H1 (cell line): ENCODE measurements at regions not wholly inside any gene's neighbourhood (a gene's known extent, or its start where the extent isn't known, plus 50 kb on each side); places are given as distances from the start of the nearest gene placed in this dataset.

Experiments
- CTCF ChIA-PET: fragments of 300-600 bp; sonication (Branson Sonifier 250); formaldehyde crosslinking; loops from one replicate; lab custom pipeline; 2021; ENCODE audit not compliant: partially characterized antibody; lab: Charles Lee
- POLR2A ChIA-PET: fragments of 300-600 bp; sonication (Branson Sonifier 250); formaldehyde crosslinking; loops from one replicate; lab custom pipeline; 2021; ENCODE audit warnings: inconsistent platforms; ENCODE audit not compliant: partially characterized antibody; lab: Charles Lee
- DNase-seq, 2 experiments: peaks; one replicate each; pipeline versions ENCODE4 v3.0.0 to v3.0.0-alpha.2; 2010 to 2022; ENCODE audit warnings: low spot score in 2 of 2, low read depth in 1 of 2, mixed read lengths in 1 of 2
- FAIRE-seq: peaks from 2 replicates; lab custom pipeline; 2011; peaks lifted over from hg19 to GRCh38; lab: Jason Lieb, UNC
- H2AFZ ChIP-seq: 2 replicates; pipeline ENCODE4 v1.8.1; 2012; ENCODE audit warnings: low read length, inconsistent platforms
- H2AK5ac ChIP-seq: 2 replicates; pipeline ENCODE4 v1.6.1; 2013; ENCODE audit warnings: low read depth, low read length
- H2BK120ac ChIP-seq: replicated peaks from 2 replicates; pipeline ENCODE3; 2013; ENCODE audit warnings: low read depth, low read length, inconsistent platforms
- H2BK12ac ChIP-seq: 2 replicates; pipeline ENCODE4 v1.6.1; 2013; ENCODE audit warnings: low read depth, low read length
- H2BK15ac ChIP-seq: 2 replicates; pipeline ENCODE4 v1.6.1; 2013; ENCODE audit warnings: low read length
- H2BK20ac ChIP-seq: 2 replicates; pipeline ENCODE4 v1.6.1; 2013; ENCODE audit warnings: low read length
- H2BK5ac ChIP-seq: 2 replicates; pipeline ENCODE4 v1.6.1; 2013; ENCODE audit warnings: low read depth, low read length
- H3K14ac ChIP-seq: 2 replicates; pipeline ENCODE4 v1.6.1; 2013; ENCODE audit warnings: inconsistent platforms; ENCODE audit not compliant: insufficient read length
- H3K18ac ChIP-seq: 2 replicates; pipeline ENCODE4 v1.6.1; 2013; ENCODE audit warnings: low read length; ENCODE audit errors: extremely low read depth
- H3K23ac ChIP-seq: 2 replicates; pipeline ENCODE4 v1.6.1; 2013; ENCODE audit warnings: inconsistent platforms; ENCODE audit not compliant: insufficient read length
- H3K23me2 ChIP-seq: 2 replicates; pipeline ENCODE4 v1.6.1; 2013; ENCODE audit warnings: low read depth, low read length
- H3K27ac ChIP-seq: 2 replicates; pipeline ENCODE4 v1.6.1; 2011; ENCODE audit warnings: low read depth, low read length, inconsistent platforms
- H3K27me3 ChIP-seq, 4 experiments: replicated peaks in 1 of 4; 1 replicate in 1 of 4; 2 replicates in 3 of 4; pipeline versions ENCODE4 v1.6.1 to v1.8.1; 2011 to 2013; ENCODE audit warnings: low read length in 3 of 4, mild to moderate bottlenecking in 3 of 4, inconsistent platforms in 2 of 4, mixed read lengths in 2 of 4, moderate library complexity in 1 of 4; ENCODE audit not compliant: control insufficient read depth in 3 of 4, insufficient read depth in 3 of 4; ENCODE audit errors: extremely low read depth in 1 of 4
- H3K36me3 ChIP-seq, 4 experiments: 2 replicates each; pipeline versions ENCODE4 v1.6.1 to v1.8.1; 2011 to 2013; ENCODE audit warnings: mild to moderate bottlenecking in 4 of 4, low read length in 3 of 4, moderate library complexity in 2 of 4, control low read depth in 1 of 4, inconsistent platforms in 1 of 4; ENCODE audit not compliant: insufficient read depth in 4 of 4, control insufficient read depth in 2 of 4
- H3K4ac ChIP-seq: replicated peaks from 2 replicates; pipeline ENCODE3; 2013; ENCODE audit warnings: low read length, low read depth, mixed read lengths, inconsistent platforms; ENCODE audit not compliant: insufficient read length
- H3K4me1 ChIP-seq, 4 experiments: replicated peaks in 1 of 4; 1 replicate in 1 of 4; 2 replicates in 3 of 4; pipeline versions ENCODE4 v1.6.1 to v1.8.1; 2011 to 2013; ENCODE audit warnings: low read length in 3 of 4, inconsistent platforms in 2 of 4, mixed read lengths in 1 of 4; ENCODE audit not compliant: insufficient read depth in 4 of 4, control insufficient read depth in 3 of 4
- H3K4me2 ChIP-seq, 2 experiments: 2 replicates each; pipeline versions ENCODE4 v1.6.1 to v1.8.1; 2011 to 2013; ENCODE audit warnings: low read depth in 2 of 2, low read length in 2 of 2, control low read depth in 1 of 2, inconsistent platforms in 1 of 2, mild to moderate bottlenecking in 1 of 2; ENCODE audit not compliant: insufficient read depth in 1 of 2
- H3K4me3 ChIP-seq, 4 experiments: fragments of 200-600, 300-600 bp in 1 of 4; sonication (generic), shearing (Covaris generic), sonication (Bioruptor Twin) in 1 of 4; 2 replicates each; pipeline versions ENCODE4 v1.5.1 to v1.8.1; 2011 to 2016; ENCODE audit warnings: low read length in 4 of 4, low read depth in 3 of 4, control low read depth in 2 of 4, inconsistent platforms in 2 of 4, mild to moderate bottlenecking in 2 of 4, mixed read lengths in 1 of 4, moderate library complexity in 1 of 4; ENCODE audit not compliant: insufficient read depth in 2 of 4; ENCODE audit errors: extremely low read depth in 1 of 4
- H3K56ac ChIP-seq: replicated peaks from 2 replicates; pipeline ENCODE3; 2013; ENCODE audit warnings: low read depth, mild to moderate bottlenecking, mixed read lengths, low read length, inconsistent platforms; ENCODE audit not compliant: insufficient read length
- H3K79me1 ChIP-seq: 2 replicates; pipeline ENCODE4 v1.6.1; 2013; ENCODE audit warnings: low read depth, low read length, control low read depth
- H3K79me2 ChIP-seq, 2 experiments: 2 replicates each; pipeline versions ENCODE4 v1.6.1 to v1.8.1; 2012 to 2013; ENCODE audit warnings: low read length in 2 of 2, mild to moderate bottlenecking in 2 of 2, inconsistent platforms in 1 of 2; ENCODE audit not compliant: insufficient read depth in 2 of 2, control insufficient read depth in 1 of 2
- H3K9ac ChIP-seq, 4 experiments: replicated peaks in 1 of 4; 1 replicate in 1 of 4; 2 replicates in 3 of 4; pipeline versions ENCODE4 v1.6.1 to v1.8.1; 2011 to 2013; ENCODE audit warnings: low read depth in 3 of 4, low read length in 3 of 4, control low read depth in 2 of 4, mild to moderate bottlenecking in 2 of 4, moderate library complexity in 2 of 4, inconsistent platforms in 1 of 4; ENCODE audit errors: extremely low read depth in 1 of 4
- H3K9me3 ChIP-seq, 2 experiments: 2 replicates each; pipeline versions ENCODE4 v1.6.1 to v1.8.1; 2012 to 2013; ENCODE audit warnings: mild to moderate bottlenecking in 2 of 2, moderate library complexity in 2 of 2, control low read depth in 1 of 2, inconsistent platforms in 1 of 2, low read depth in 1 of 2, low read length in 1 of 2, mixed read lengths in 1 of 2; ENCODE audit not compliant: insufficient read depth in 2 of 2
- H4K20me1 ChIP-seq, 2 experiments: replicated peaks in 1 of 2; 2 replicates each; pipeline versions ENCODE3 to v1.8.1; 2011 to 2013; ENCODE audit warnings: inconsistent platforms in 2 of 2, low read length in 2 of 2, mild to moderate bottlenecking in 1 of 2; ENCODE audit not compliant: insufficient read depth in 2 of 2, control insufficient read depth in 1 of 2
- H4K5ac ChIP-seq: 2 replicates; pipeline ENCODE4 v1.6.1; 2013; ENCODE audit warnings: low read length, low read depth, mixed read lengths, inconsistent platforms; ENCODE audit not compliant: insufficient read length
- H4K8ac ChIP-seq: 2 replicates; pipeline ENCODE4 v1.8.0; 2013; ENCODE audit warnings: mild to moderate bottlenecking, moderate library complexity, low read length, inconsistent platforms; ENCODE audit not compliant: insufficient read depth; ENCODE audit errors: extremely low read depth
- H4K91ac ChIP-seq: replicated peaks from 2 replicates; pipeline ENCODE3; 2013; ENCODE audit warnings: low read length, mixed read lengths, inconsistent platforms; ENCODE audit not compliant: insufficient read length
- MAFK ChIP-seq: IDR thresholded peaks from 2 replicates; pipeline ENCODE4 v1.6.1; 2012; ENCODE audit warnings: low read depth, mild to moderate bottlenecking, improper control_type of control experiment, low read length
- SAP30 ChIP-seq: fragments of 300-600 bp; sonication (generic); IDR thresholded peaks from 2 replicates; pipeline ENCODE4 v1.7.1; 2012; ENCODE audit warnings: low read length, moderate library complexity, mild to moderate bottlenecking, inconsistent platforms; ENCODE audit not compliant: insufficient read depth, insufficient replicate concordance
- WGBS, 2 experiments: shearing (Covaris generic) in 1 of 2; methylation state at CpG; one replicate each; pipeline versions ENCODE4 v1.1.6 to v1.1.7; 2013 to 2015; ENCODE audit warnings: low lambda C conversion rate in 2 of 2, mixed read lengths in 2 of 2, inconsistent platforms in 1 of 2, low coverage in 1 of 2, missing lambda C conversion rate in 1 of 2; ENCODE audit not compliant: insufficient replicate concordance in 2 of 2, insufficient coverage in 1 of 2, insufficient read length in 1 of 2; ENCODE audit errors: extremely low coverage in 1 of 2, missing lambda C conversion rate in 1 of 2; 5-methylcytosine and 5-hydroxymethylcytosine counted together

- H3K79me1 ChIP-seq: no peaks in the 10 kb centered on the region
- no peak overlapping the region for H3K4me3 ChIP-seq
- H3K4me1 ChIP-seq: peaks cover 2 to 9% (median 6%) of the 10 kb centered on the region in 4 experiments; a peak in 5 of 7 replicates
- peak overlapping the region; percentile 58 for H3K4ac ChIP-seq
- peak overlapping the region; percentile 87; the same call in 1 of the 2 replicates for H2AK5ac ChIP-seq
- no peaks in the 10 kb centered on the region for H3K36me3 ChIP-seq
- FAIRE-seq (no peak), DNase-seq (no peak)
- peak overlapping the region; percentile 74; the same call in 1 of the 2 replicates for H2BK5ac ChIP-seq
- no peak overlapping the region for H2AFZ ChIP-seq
- ChIA-PET CTCF (interaction anchor here (0.7 to 0.9 kb wide), 2 partner anchors 11 to 13 kb away, joined by 3 read pairs; no protein-coding TSS in a partner anchor), POLR2A (no interaction called here)
- H2BK120ac ChIP-seq: peak overlapping the region; percentile 3
- H3K18ac ChIP-seq: peak overlapping the region; percentile 22; the same call in 1 of the 2 replicates
- H4K8ac ChIP-seq: no peak overlapping the region
- H3K14ac ChIP-seq: no peak overlapping the region
- H3K27ac ChIP-seq: no peak overlapping the region
- WGBS, 2 experiments: 83% methylated on average over 2 of the region's 2 CpGs; no CpG with 5 or more reads in 1 of the 2 experiments
- H4K5ac ChIP-seq: no peak overlapping the region
- no peaks in the 10 kb centered on the region for H3K23me2 ChIP-seq
- no peaks in the 10 kb centered on the region for H3K9me3 ChIP-seq
- peak overlapping the region; percentile 98 for H2BK20ac ChIP-seq
- H3K9ac ChIP-seq: no peak overlapping the region
- no peaks in the 10 kb centered on the region for H3K79me2 ChIP-seq
- H4K91ac ChIP-seq: peak overlapping the region; percentile 63
- H3K4me2 ChIP-seq: no peak overlapping the region
- peaks cover 0 to 2% (median under 1%) of the 10 kb centered on the region in 4 experiments; a peak in 2 of 7 replicates for H3K27me3 ChIP-seq
- peak overlapping the region; percentile 93; the same call in 1 of the 2 replicates for H2BK12ac ChIP-seq
- H2BK15ac ChIP-seq: peak overlapping the region; percentile 97; the same call in 1 of the 2 replicates
- H3K56ac ChIP-seq: no peak overlapping the region
- no peak overlapping the region for H3K23ac ChIP-seq
- no peaks in the 10 kb centered on the region for H4K20me1 ChIP-seq
- no peak for TF ChIP-seq SAP30
- no peak for TF ChIP-seq MAFK
Observed at GRCh38 chr5:142432961-142433360, 108.1 kb upstream of the SPRY4 start.
